ENCODE measurements at regions not wholly inside any gene's neighbourhood (a gene's known extent, or its start where the extent isn't known, plus 50 kb on each side); places are given as distances from the start of the nearest gene placed in this dataset.

- Histone ChIP-seq H2BK15ac (ENCODE audit: low read depth, low read length) (no peak overlapping the region), H3K4ac (ENCODE audit: low read depth, low read length) (no peak overlapping the region), H3T11ph (ENCODE audit: low read length) (no peak overlapping the region), H3K4me2 (ENCODE audit: insufficient read depth, insufficient read length, low read length) (no peak overlapping the region), H2BK12ac (ENCODE audit: insufficient read length, low read depth, low read length) (no peak overlapping the region), H3K79me2 (ENCODE audit: insufficient read depth, low read length) (no peaks in the 10 kb centered on the region), H3K23me2 (ENCODE audit: insufficient read length, low read depth, low read length, poor library complexity, severe bottlenecking) (no peaks in the 10 kb centered on the region), H4K91ac (ENCODE audit: insufficient read length, low read depth, low read length) (no peak overlapping the region), H2AFZ (ENCODE audit: low read length) (no peak overlapping the region), H4K5ac (ENCODE audit: insufficient read length, low read depth, low read length) (no peak overlapping the region), H4K8ac (replicated peaks; ENCODE audit: insufficient read length, low read depth, low read length) (no peak overlapping the region), H3K9ac (ENCODE audit: extremely low read depth, insufficient read length, low read length) (no peak overlapping the region), H2BK120ac (ENCODE audit: low read depth, low read length, poor library complexity, severe bottlenecking) (no peak overlapping the region), H3K79me1 (ENCODE audit: insufficient read depth, low read depth, low read length, poor library complexity, severe bottlenecking) (no peaks in the 10 kb centered on the region), H3K27me3 (ENCODE audit: insufficient read depth, low read length) (no peaks in the 10 kb centered on the region), H2BK20ac (ENCODE audit: low read depth, low read length, poor library complexity, severe bottlenecking) (no peak overlapping the region), H4K20me1 (ENCODE audit: control insufficient read depth, insufficient read depth, insufficient read length) (no peaks in the 10 kb centered on the region), H3K9me3 (ENCODE audit: control insufficient read depth, low read depth, low read length) (no peaks in the 10 kb centered on the region), H3K23ac (ENCODE audit: insufficient read length, low read depth, low read length) (no peak overlapping the region), H3K14ac (ENCODE audit: insufficient read depth, low read length) (no peak overlapping the region), H2BK5ac (ENCODE audit: insufficient read length, low read length) (no peak overlapping the region), H3K4me1 (ENCODE audit: insufficient read depth, low read length) (peaks cover 16% of the 10 kb centered on the region; the same call in 1 of the 2 replicates), H3K56ac (ENCODE audit: insufficient read length, low read depth, low read length) (no peak overlapping the region), H2AK5ac (ENCODE audit: insufficient read length, low read length) (no peak overlapping the region), H3K18ac (ENCODE audit: insufficient read length, low read depth, low read length) (no peak overlapping the region), H3K27ac (ENCODE audit: insufficient read length, low read depth, low read length) (no peak overlapping the region)
- Mint-ChIP-seq H3K9me3 (no peaks in the 10 kb centered on the region), H3K36me3 (ENCODE audit: insufficient read depth in 1 of 3, low read depth in 3 of 3) (no peaks in the 10 kb centered on the region; a peak in 1 of 7 replicates), H3K4me1 (peaks cover 25 to 35% of the 10 kb centered on the region in 2 experiments), H3K27ac (no peak overlapping the region), H3K4me3 (no peak overlapping the region), H3K27me3 (ENCODE audit: low read depth) (peaks cover 2% of the 10 kb centered on the region)
- no CpG with 5 or more reads among the region's 5 CpGs for WGBS (ENCODE audit: extremely low coverage, insufficient read length, low lambda C conversion rate)
- TF ChIP-seq, protein P1, sequence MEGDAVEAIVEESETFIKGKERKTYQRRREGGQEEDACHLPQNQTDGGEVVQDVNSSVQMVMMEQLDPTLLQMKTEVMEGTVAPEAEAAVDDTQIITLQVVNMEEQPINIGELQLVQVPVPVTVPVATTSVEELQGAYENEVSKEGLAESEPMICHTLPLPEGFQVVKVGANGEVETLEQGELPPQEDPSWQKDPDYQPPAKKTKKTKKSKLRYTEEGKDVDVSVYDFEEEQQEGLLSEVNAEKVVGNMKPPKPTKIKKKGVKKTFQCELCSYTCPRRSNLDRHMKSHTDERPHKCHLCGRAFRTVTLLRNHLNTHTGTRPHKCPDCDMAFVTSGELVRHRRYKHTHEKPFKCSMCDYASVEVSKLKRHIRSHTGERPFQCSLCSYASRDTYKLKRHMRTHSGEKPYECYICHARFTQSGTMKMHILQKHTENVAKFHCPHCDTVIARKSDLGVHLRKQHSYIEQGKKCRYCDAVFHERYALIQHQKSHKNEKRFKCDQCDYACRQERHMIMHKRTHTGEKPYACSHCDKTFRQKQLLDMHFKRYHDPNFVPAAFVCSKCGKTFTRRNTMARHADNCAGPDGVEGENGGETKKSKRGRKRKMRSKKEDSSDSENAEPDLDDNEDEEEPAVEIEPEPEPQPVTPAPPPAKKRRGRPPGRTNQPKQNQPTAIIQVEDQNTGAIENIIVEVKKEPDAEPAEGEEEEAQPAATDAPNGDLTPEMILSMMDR (conservative IDR thresholded peaks at IDR 0.05) = no peak
- no peak for DNase-seq
Observed at GRCh38 chr2:234580686-234581085, 83.8 kb upstream of the ARL4C start.
